HCT116 (cell line): ENCODE measurements at regions not wholly inside any gene's neighbourhood (a gene's known extent, or its start where the extent isn't known, plus 50 kb on each side); places are given as distances from the start of the nearest gene placed in this dataset.

Experiments used
- ATAC-seq: fragments of 200-7000 bp; cut with Tn5 transposase; 2 replicates; pipeline ENCODE4 v1.9.1; 2020; ENCODE audit warnings: mild to moderate bottlenecking, moderate library complexity
- BruUV-seq: library from RNA; stranded (reverse); fragments of 400-500 nt; replicated peaks from 2 replicates; lab custom pipeline; 2021; lab: Mats Ljungman, UMichigan
- CTCF ChIA-PET: fragments of 300-600 bp; sonication (Branson Sonifier 250); formaldehyde crosslinking; loops from one replicate; lab custom pipeline; 2021; ENCODE audit warnings: antibody characterized with exemption; lab: Charles Lee
- POLR2A ChIA-PET: fragments of 300-600, 350-600 bp; sonication (Branson Sonifier 250); formaldehyde crosslinking; loops from one replicate; lab custom pipeline; 2021; ENCODE audit warnings: antibody characterized with exemption; lab: Charles Lee
- RAD21 ChIA-PET, 2 experiments: fragments of 300-600 bp; sonication (Branson Sonifier 250); formaldehyde crosslinking; loops; one replicate each; lab custom pipeline; 2023; ENCODE audit warnings: low total read pairs in 2 of 2; ENCODE audit not compliant: uncharacterized antibody in 2 of 2, unreplicated experiment in 2 of 2, low non-redundant PET in 1 of 2; lab: Charles Lee
- DNase-seq: peaks from one replicate; pipeline ENCODE4 v3.0.0-alpha.2; 2010; ENCODE audit warnings: low read depth, low spot score
- H2AFZ ChIP-seq: fragments of 200-600 bp; shearing (Covaris generic), sonication (generic); 2 replicates; pipeline ENCODE4 v1.6.1; 2017; ENCODE audit warnings: low read depth, mixed run types, mixed read lengths, antibody characterized with exemption, low read length; ENCODE audit not compliant: poor library complexity, severe bottlenecking
- H3K27ac ChIP-seq: 2 replicates; pipeline ENCODE4 v1.5.1; 2012; ENCODE audit warnings: low read depth, low read length
- H3K27me3 ChIP-seq: fragments of 200-600 bp; sonication (generic); 2 replicates; pipeline ENCODE4 v1.6.1; 2016; ENCODE audit warnings: mixed run types, low read length, mixed read lengths; ENCODE audit not compliant: insufficient read depth
- H3K36me3 ChIP-seq, 2 experiments: fragments of 200-500 bp in 1 of 2; fragments of 200-600 bp in 1 of 2; sonication (Bioruptor generic) in 1 of 2; sonication (generic) in 1 of 2; 2 replicates each; pipeline versions ENCODE4 v1.5.1 to v1.6.1; 2014 to 2016; ENCODE audit warnings: low read length in 2 of 2, inconsistent platforms in 1 of 2, mixed read lengths in 1 of 2, mixed run types in 1 of 2; ENCODE audit not compliant: insufficient read depth in 2 of 2, control insufficient read depth in 1 of 2
- H3K4me1 ChIP-seq, 2 experiments: fragments of 200-600 bp in 1 of 2; sonication (generic) in 1 of 2; 2 replicates each; pipeline versions ENCODE4 v1.5.1 to v1.6.1; 2012 to 2017; ENCODE audit warnings: low read length in 2 of 2, inconsistent platforms in 1 of 2, mild to moderate bottlenecking in 1 of 2, mixed read lengths in 1 of 2, mixed run types in 1 of 2, moderate library complexity in 1 of 2; ENCODE audit not compliant: insufficient read depth in 2 of 2, control insufficient read depth in 1 of 2
- H3K4me2 ChIP-seq: fragments of 200-600 bp; sonication (generic); 2 replicates; pipeline ENCODE4 v1.6.1; 2017; ENCODE audit warnings: mixed run types, low read length, mixed read lengths
- H3K4me3 ChIP-seq, 2 experiments: fragments of 200-600 bp in 1 of 2; sonication (generic) in 1 of 2; replicated peaks in 1 of 2; 2 replicates each; pipeline ENCODE4 v1.5.1; 2011 to 2016; ENCODE audit warnings: low read length in 2 of 2, control low read depth in 1 of 2, low read depth in 1 of 2, mild to moderate bottlenecking in 1 of 2, mixed read lengths in 1 of 2, mixed run types in 1 of 2
- H3K79me2 ChIP-seq: fragments of 200-600 bp; sonication (generic); 2 replicates; pipeline ENCODE4 v1.6.1; 2017; ENCODE audit warnings: mild to moderate bottlenecking, mixed run types, low read length, moderate library complexity, mixed read lengths; ENCODE audit not compliant: insufficient read depth
- H3K9ac ChIP-seq: fragments of 200-600 bp; sonication (generic); 2 replicates; pipeline ENCODE4 v1.6.1; 2016; ENCODE audit warnings: low read length, mixed read lengths
- H3K9me2 ChIP-seq: fragments of 200-600 bp; sonication (generic), shearing (Covaris generic); 2 replicates; pipeline ENCODE4 v1.6.1; 2017; ENCODE audit warnings: mixed run types, mild to moderate bottlenecking, moderate library complexity; ENCODE audit not compliant: insufficient read depth
- H3K9me3 ChIP-seq, 2 experiments: fragments of 200-500 bp in 1 of 2; fragments of 200-600 bp in 1 of 2; sonication (Bioruptor generic) in 1 of 2; sonication (generic) in 1 of 2; 2 replicates each; pipeline ENCODE4 v1.6.1; 2014 to 2017; ENCODE audit warnings: low read length in 2 of 2, mixed read lengths in 2 of 2, inconsistent platforms in 1 of 2, low read depth in 1 of 2, mild to moderate bottlenecking in 1 of 2, mixed run types in 1 of 2, moderate library complexity in 1 of 2; ENCODE audit not compliant: control insufficient read depth in 1 of 2, insufficient read depth in 1 of 2
- H4K20me1 ChIP-seq: fragments of 200-600 bp; sonication (generic), shearing (Covaris generic); 2 replicates; pipeline ENCODE4 v1.6.1; 2017; ENCODE audit warnings: mixed run types, mild to moderate bottlenecking, moderate library complexity; ENCODE audit not compliant: insufficient read depth
- CEBPB ChIP-seq: IDR thresholded peaks from 2 replicates; pipeline ENCODE4 v1.6.1; 2012; ENCODE audit warnings: low read depth
- EGR1 ChIP-seq: IDR thresholded peaks from 2 replicates; pipeline ENCODE4 v1.6.1; 2012; ENCODE audit warnings: low read depth
- ELF1 ChIP-seq: IDR thresholded peaks from 2 replicates; pipeline ENCODE4 v1.6.1; 2012; ENCODE audit warnings: low read depth, borderline replicate concordance
- JUND ChIP-seq: IDR thresholded peaks from 2 replicates; pipeline ENCODE4 v1.6.1; 2012
- RAD21 ChIP-seq: IDR thresholded peaks from 2 replicates; pipeline ENCODE4 v1.6.1; 2012; ENCODE audit warnings: low read depth, mild to moderate bottlenecking
- SP1 ChIP-seq: IDR thresholded peaks from 2 replicates; pipeline ENCODE4 v1.6.1; 2012; ENCODE audit warnings: low read depth
- TCF7L2 ChIP-seq: IDR thresholded peaks from 2 replicates; pipeline ENCODE4 v1.7.0; 2011; ENCODE audit warnings: borderline replicate concordance, inconsistent platforms; ENCODE audit not compliant: insufficient read depth, insufficient read length; ENCODE audit errors: extremely low read depth
- YY1 ChIP-seq: IDR thresholded peaks from 2 replicates; pipeline ENCODE4 v1.6.1; 2011; ENCODE audit warnings: low read length, low read depth, moderate library complexity, mild to moderate bottlenecking; ENCODE audit not compliant: insufficient replicate concordance; ENCODE audit errors: extremely low read depth
- ZFX ChIP-seq: fragments of 450-650 bp; IDR thresholded peaks from 2 replicates; pipeline ENCODE4 v1.6.1; 2017
- ZNF274 ChIP-seq: fragments of 200-500 bp; sonication (Bioruptor generic); IDR thresholded peaks from 2 replicates; pipeline ENCODE4 v1.6.1; 2014; ENCODE audit warnings: mild to moderate bottlenecking, low read depth, low read length, inconsistent platforms
- intact Hi-C: fragments of 100-400 bp; cut with micrococcal nuclease; formaldehyde crosslinking; loops from 2 replicates; pipeline ENCODE4 v1.10.0; 2022
- TF ChIP-seq, protein P1 (sequence below): IDR thresholded peaks from 2 replicates; pipeline ENCODE4 v1.6.1; 2012; ENCODE audit warnings: low read depth
- TF ChIP-seq, protein P2 (sequence below): IDR thresholded peaks from 2 replicates; pipeline ENCODE4 v1.6.1; 2012
- TF ChIP-seq, protein P3 (sequence below): IDR thresholded peaks from 2 replicates; pipeline ENCODE4 v1.6.1; 2011; ENCODE audit warnings: mild to moderate bottlenecking, low read length, moderate library complexity; ENCODE audit not compliant: insufficient replicate concordance; ENCODE audit errors: extremely low read depth
- TF ChIP-seq, protein P4 (sequence below): IDR thresholded peaks from 2 replicates; pipeline ENCODE4 v1.6.1; 2012

DNA sequence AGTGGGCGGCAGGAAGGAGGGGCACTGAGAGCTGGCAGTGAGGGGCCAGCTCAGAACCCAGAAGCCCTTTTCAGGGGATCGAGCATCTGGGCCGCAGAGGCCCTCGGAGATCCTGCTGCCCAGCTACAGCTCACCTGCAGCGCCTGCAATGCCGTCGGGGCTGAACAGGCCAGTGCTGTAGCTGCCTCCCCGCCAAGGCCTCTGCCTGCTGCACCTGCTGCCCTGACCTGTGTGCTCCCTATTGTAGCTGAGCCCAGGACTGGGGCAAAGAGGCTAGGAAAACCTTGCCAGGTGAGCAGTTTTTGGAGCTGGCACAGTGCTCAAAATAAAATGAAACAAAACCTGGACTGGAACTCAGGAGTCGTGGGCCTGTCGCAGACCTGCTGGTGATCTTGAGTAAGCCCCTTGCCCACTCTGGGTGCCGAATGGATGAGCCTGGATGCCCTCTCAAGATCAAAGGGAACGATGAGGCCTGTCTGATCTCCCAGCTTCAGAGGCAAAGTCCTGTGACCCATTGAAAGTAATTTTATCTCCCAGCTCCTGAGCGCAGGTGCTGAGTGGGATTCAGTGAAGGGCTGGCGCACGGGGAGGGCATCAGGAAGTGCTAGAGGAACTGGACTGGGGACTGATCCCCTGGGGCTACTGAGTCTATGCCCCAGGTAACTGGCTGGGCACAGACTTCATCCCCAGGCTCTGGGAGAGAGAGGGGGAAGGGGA is 154.6 kb downstream of the FOXD2 start:
- H3K9me3 ChIP-seq, result no peaks in the 10 kb centered on the region
- no TSS peak for BruUV-seq
- CTCF ChIA-PET, result no interaction called here
- no peaks in the 10 kb centered on the region for H3K4me1 ChIP-seq
- H3K27ac ChIP-seq, result no peak overlapping the region
- POLR2A ChIA-PET, result no interaction called here
- no peaks in the 10 kb centered on the region for H3K9me2 ChIP-seq
- H3K27me3 ChIP-seq, result peaks cover 23% of the 10 kb centered on the region
- no peak overlapping the region for H3K4me2 ChIP-seq
- H3K36me3 ChIP-seq, result no peaks in the 10 kb centered on the region
- RAD21 ChIA-PET, result no interaction called here
- no peak overlapping the region for H3K4me3 ChIP-seq
- no peaks in the 10 kb centered on the region for H3K79me2 ChIP-seq
- H3K9ac ChIP-seq, result no peak overlapping the region
- intact Hi-C loops, result no loop called here
- DNase-seq (no peak), ATAC-seq (0 out of 2 replicates have a peak, but pooled peaks have one; percentile 14)
- no peaks in the 10 kb centered on the region for H4K20me1 ChIP-seq
- TF ChIP-seq TCF7L2 (no peak), YY1 (no peak), ZFX (no peak), SP1 (no peak), CEBPB (no peak), RAD21 (no peak), ELF1 (no peak), JUND (no peak), EGR1 (no peak), ZNF274 (no peak)
- TF ChIP-seq, protein P1, sequence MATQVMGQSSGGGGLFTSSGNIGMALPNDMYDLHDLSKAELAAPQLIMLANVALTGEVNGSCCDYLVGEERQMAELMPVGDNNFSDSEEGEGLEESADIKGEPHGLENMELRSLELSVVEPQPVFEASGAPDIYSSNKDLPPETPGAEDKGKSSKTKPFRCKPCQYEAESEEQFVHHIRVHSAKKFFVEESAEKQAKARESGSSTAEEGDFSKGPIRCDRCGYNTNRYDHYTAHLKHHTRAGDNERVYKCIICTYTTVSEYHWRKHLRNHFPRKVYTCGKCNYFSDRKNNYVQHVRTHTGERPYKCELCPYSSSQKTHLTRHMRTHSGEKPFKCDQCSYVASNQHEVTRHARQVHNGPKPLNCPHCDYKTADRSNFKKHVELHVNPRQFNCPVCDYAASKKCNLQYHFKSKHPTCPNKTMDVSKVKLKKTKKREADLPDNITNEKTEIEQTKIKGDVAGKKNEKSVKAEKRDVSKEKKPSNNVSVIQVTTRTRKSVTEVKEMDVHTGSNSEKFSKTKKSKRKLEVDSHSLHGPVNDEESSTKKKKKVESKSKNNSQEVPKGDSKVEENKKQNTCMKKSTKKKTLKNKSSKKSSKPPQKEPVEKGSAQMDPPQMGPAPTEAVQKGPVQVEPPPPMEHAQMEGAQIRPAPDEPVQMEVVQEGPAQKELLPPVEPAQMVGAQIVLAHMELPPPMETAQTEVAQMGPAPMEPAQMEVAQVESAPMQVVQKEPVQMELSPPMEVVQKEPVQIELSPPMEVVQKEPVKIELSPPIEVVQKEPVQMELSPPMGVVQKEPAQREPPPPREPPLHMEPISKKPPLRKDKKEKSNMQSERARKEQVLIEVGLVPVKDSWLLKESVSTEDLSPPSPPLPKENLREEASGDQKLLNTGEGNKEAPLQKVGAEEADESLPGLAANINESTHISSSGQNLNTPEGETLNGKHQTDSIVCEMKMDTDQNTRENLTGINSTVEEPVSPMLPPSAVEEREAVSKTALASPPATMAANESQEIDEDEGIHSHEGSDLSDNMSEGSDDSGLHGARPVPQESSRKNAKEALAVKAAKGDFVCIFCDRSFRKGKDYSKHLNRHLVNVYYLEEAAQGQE, result no peak
- TF ChIP-seq, protein P2, sequence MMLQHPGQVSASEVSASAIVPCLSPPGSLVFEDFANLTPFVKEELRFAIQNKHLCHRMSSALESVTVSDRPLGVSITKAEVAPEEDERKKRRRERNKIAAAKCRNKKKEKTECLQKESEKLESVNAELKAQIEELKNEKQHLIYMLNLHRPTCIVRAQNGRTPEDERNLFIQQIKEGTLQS, result no peak
- TF ChIP-seq, protein P3, sequence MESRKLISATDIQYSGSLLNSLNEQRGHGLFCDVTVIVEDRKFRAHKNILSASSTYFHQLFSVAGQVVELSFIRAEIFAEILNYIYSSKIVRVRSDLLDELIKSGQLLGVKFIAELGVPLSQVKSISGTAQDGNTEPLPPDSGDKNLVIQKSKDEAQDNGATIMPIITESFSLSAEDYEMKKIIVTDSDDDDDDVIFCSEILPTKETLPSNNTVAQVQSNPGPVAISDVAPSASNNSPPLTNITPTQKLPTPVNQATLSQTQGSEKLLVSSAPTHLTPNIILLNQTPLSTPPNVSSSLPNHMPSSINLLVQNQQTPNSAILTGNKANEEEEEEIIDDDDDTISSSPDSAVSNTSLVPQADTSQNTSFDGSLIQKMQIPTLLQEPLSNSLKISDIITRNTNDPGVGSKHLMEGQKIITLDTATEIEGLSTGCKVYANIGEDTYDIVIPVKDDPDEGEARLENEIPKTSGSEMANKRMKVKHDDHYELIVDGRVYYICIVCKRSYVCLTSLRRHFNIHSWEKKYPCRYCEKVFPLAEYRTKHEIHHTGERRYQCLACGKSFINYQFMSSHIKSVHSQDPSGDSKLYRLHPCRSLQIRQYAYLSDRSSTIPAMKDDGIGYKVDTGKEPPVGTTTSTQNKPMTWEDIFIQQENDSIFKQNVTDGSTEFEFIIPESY, result no peak
- TF ChIP-seq, protein P4, sequence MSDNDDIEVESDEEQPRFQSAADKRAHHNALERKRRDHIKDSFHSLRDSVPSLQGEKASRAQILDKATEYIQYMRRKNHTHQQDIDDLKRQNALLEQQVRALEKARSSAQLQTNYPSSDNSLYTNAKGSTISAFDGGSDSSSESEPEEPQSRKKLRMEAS, result no peak
- no peak overlapping the region for H2AFZ ChIP-seq
